ENCODE measurements at regions not wholly inside any gene's neighbourhood (a gene's known extent, or its start where the extent isn't known, plus 50 kb on each side); places are given as distances from the start of the nearest gene placed in this dataset.

- TF ChIP-seq POLR2AphosphoS5 (IDR thresholded peaks at IDR 0.05; ENCODE audit: low read depth, low read length), result no peak
- no peak for TF ChIP-seq CBX5 (IDR thresholded peaks at IDR 0.05; ENCODE audit: low read depth, low read length)
- TF ChIP-seq CTCF (IDR thresholded peaks at IDR 0.05; ENCODE audit: control extremely low read depth in 1 of 3, insufficient read depth in 1 of 3, low read depth in 1 of 3, low read length in 3 of 3), result no peak
- TF ChIP-seq MAX (IDR thresholded peaks at IDR 0.05), result no peak
Measured at GRCh38 chr5:12691330-12691729, 787.1 kb upstream of the CTNND2 start (continued).

Data from H1 (cell line).